Pancreas (tissue), 10 donors: ENCODE measurements at regions not wholly inside any gene's neighbourhood (a gene's known extent, or its start where the extent isn't known, plus 50 kb on each side); places are given as distances from the start of the nearest gene placed in this dataset.

Source experiments
- ATAC-seq, 4 donors: fragments of 200-7000 bp; cut with Tn5 transposase; one replicate each; pipeline versions ENCODE4 v1.8.0 to v1.9.1; 2020; ENCODE audit warnings: mild to moderate bottlenecking in 4 of 4, moderate library complexity in 4 of 4
- DNase-seq, 6 donors: peaks; one replicate each; pipeline ENCODE4 v3.0.0-alpha.2; 2020
- FAIRE-seq: peaks from 2 replicates; lab custom pipeline; 2012; peaks lifted over from hg19 to GRCh38; lab: Jason Lieb, UNC
- H3K27ac ChIP-seq, 4 donors: fragments of 200-600 bp; sonication (generic); 1 replicate in 3 of 4; 2 replicates in 1 of 4; pipeline versions ENCODE4 v1.5.0 to v1.8.0; 2020
- H3K27me3 ChIP-seq, 4 donors: fragments of 200-600 bp; one replicate each; pipeline ENCODE4 v1.8.0; 2021
- H3K36me3 ChIP-seq, 3 donors: fragments of 200-600 bp; sonication (generic) in 1 of 3; one replicate each; pipeline versions ENCODE4 v1.5.0 to v1.8.0; 2020 to 2021
- H3K4me1 ChIP-seq, 3 donors: fragments of 200-600 bp; one replicate each; pipeline ENCODE4 v1.8.0; 2021
- H3K4me3 ChIP-seq, 4 donors: fragments of 200-600 bp; sonication (generic) in 2 of 4; one replicate each; pipeline versions ENCODE4 v1.5.0 to v1.8.0; 2020 to 2021
- H3K9me3 ChIP-seq, 4 donors: fragments of 200-600 bp; one replicate each; pipeline ENCODE4 v1.8.0; 2021
- WGBS, 2 donors: extraction: QIAGEN DNeasy Blood & Tissue Kit; methylation state at CpG; one replicate each; pipeline ENCODE4 v1.1.7; 2013; 5-methylcytosine and 5-hydroxymethylcytosine counted together
- intact Hi-C, 3 donors: fragments of 100-400 bp; cut with DNase I; formaldehyde crosslinking; loops; one replicate each; pipeline versions ENCODE4 v1.11.1 to v1.14.2; 2022
- TF ChIP-seq, protein P1 (sequence below), 4 donors: fragments of 200-600 bp; sonication (generic) in 3 of 4; IDR thresholded peaks; one replicate each; pipeline versions ENCODE4 v1.5.0 to v1.8.0; 2021; ENCODE audit warnings: antibody characterized with exemption in 4 of 4
- donor health status: healthy with polysubstance abuse.
- donor health status: DM: no; HTN: no; CAD: no; lungs with moderate emphysema.
- donor health status: DM: no; HTN: no; CAD: no.
- donor health status: control.
- donor health status: control.
- donor health status: Bipolar disorder and iron deficiency.
- donor health status: DM: yes; HTN: yes; CAD: no.
- donor health status: DM: no; HTN: no; CAD: no.
- donor health status: DM: no; HTN: no; CAD: no.
- donor health status: DM: yes; HTN: yes; CAD: no.

DNA sequence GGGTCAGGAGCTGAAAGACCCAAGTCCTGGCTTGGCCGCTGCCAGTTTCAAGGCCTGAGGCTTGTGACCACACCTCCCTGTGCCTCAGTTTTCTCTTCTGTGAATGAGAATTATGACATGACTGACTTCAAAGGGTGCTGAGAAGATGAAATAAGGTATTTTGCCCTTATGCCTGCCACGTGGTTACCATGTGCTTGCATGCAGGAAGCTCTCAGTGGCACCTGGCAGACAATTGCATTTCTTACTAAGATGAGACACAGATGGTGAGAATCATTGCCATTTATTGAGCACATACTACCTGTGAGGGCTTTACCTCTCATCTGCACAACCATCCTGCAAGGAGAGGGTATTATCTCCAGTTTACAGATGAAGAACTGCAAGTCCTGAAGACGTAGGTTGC lies 69.8 kb downstream of the MRM1 start:
- FAIRE-seq (no peak), DNase-seq (no peak), ATAC-seq (no peak)
- H3K27ac ChIP-seq: no peak overlapping the region
- TF ChIP-seq, protein P1, sequence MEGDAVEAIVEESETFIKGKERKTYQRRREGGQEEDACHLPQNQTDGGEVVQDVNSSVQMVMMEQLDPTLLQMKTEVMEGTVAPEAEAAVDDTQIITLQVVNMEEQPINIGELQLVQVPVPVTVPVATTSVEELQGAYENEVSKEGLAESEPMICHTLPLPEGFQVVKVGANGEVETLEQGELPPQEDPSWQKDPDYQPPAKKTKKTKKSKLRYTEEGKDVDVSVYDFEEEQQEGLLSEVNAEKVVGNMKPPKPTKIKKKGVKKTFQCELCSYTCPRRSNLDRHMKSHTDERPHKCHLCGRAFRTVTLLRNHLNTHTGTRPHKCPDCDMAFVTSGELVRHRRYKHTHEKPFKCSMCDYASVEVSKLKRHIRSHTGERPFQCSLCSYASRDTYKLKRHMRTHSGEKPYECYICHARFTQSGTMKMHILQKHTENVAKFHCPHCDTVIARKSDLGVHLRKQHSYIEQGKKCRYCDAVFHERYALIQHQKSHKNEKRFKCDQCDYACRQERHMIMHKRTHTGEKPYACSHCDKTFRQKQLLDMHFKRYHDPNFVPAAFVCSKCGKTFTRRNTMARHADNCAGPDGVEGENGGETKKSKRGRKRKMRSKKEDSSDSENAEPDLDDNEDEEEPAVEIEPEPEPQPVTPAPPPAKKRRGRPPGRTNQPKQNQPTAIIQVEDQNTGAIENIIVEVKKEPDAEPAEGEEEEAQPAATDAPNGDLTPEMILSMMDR (IDR thresholded peaks at IDR 0.05): no peak
- H3K4me3 ChIP-seq: no peak overlapping the region
- H3K9me3 ChIP-seq: no peaks in the 10 kb centered on the region
- no peaks in the 10 kb centered on the region for H3K4me1 ChIP-seq
- intact Hi-C loops: no loop called here
- H3K27me3 ChIP-seq: no peaks in the 10 kb centered on the region
- WGBS, 2 donors: 64 to 81% methylated on average over 3 of the region's 3 CpGs
- no peaks in the 10 kb centered on the region for H3K36me3 ChIP-seq

DNA sequence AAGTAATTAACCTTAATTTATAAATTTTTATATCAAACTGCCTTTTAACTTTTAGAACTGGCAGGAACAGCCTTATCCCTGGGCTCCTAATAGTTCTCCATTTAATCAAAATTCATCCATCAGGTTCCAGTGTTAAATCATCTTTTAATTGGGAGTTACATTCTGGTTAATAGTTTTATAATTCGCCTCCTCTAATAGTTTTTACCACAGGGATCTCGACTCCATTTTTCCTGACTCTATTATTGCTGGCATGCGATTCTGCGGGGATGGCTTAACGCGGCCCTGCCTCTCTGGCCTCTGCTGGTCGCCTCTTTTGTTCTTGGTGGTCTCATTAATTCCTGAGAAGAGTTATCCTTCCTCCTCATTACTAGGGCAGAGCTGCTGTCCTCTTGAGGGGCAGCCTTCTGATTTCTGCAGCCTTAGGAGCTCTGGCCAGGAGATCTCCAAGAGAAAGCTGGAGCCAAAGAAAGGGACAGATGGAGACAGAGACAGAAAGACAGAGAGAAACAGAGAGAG lies 71.1 kb downstream of the MRM1 start:
- 73% methylated on average over 7 of the region's 7 CpGs for WGBS, 2 donors
- ATAC-seq (no peak), FAIRE-seq (no peak), DNase-seq (no peak)
- H3K9me3 ChIP-seq: no peaks in the 10 kb centered on the region
- intact Hi-C loops: no loop called here
- TF ChIP-seq, protein P1 (IDR thresholded peaks at IDR 0.05): no peak
- no peak overlapping the region for H3K27ac ChIP-seq
- no peaks in the 10 kb centered on the region for H3K36me3 ChIP-seq
- H3K4me3 ChIP-seq: no peak overlapping the region
- no peaks in the 10 kb centered on the region for H3K4me1 ChIP-seq
- H3K27me3 ChIP-seq: no peaks in the 10 kb centered on the region

DNA sequence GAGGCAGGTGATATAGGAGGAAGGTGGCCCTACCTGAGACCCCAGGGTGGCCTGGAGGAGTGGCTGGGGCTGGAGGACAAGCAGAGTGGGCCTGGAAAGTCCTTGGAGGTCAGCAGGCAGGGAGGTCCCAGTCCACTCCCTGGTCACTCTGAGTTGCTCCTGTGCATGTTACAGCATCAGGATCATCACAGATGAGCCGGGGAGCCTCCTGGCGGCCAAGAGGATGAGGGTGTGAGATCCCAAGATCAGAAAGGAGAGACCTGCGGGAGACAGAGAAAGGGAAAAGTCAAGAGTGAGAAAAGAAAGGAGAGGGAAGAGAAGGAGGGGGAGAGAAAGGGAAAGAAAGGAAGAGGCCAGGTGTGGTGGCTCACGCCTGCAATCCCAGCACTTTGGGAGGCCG lies 71.7 kb downstream of the MRM1 start:
- WGBS, 2 donors: 82 to 87% methylated on average over 5 of the region's 5 CpGs
- H3K27ac ChIP-seq: no peak overlapping the region
- H3K4me3 ChIP-seq: no peak overlapping the region
- FAIRE-seq (no peak), DNase-seq (no peak), ATAC-seq (no peak)
- intact Hi-C loops: no loop called here
- H3K9me3 ChIP-seq: no peaks in the 10 kb centered on the region
- TF ChIP-seq, protein P1 (IDR thresholded peaks at IDR 0.05): no peak
- no peaks in the 10 kb centered on the region for H3K36me3 ChIP-seq
- H3K4me1 ChIP-seq: no peaks in the 10 kb centered on the region
- no peaks in the 10 kb centered on the region for H3K27me3 ChIP-seq

DNA sequence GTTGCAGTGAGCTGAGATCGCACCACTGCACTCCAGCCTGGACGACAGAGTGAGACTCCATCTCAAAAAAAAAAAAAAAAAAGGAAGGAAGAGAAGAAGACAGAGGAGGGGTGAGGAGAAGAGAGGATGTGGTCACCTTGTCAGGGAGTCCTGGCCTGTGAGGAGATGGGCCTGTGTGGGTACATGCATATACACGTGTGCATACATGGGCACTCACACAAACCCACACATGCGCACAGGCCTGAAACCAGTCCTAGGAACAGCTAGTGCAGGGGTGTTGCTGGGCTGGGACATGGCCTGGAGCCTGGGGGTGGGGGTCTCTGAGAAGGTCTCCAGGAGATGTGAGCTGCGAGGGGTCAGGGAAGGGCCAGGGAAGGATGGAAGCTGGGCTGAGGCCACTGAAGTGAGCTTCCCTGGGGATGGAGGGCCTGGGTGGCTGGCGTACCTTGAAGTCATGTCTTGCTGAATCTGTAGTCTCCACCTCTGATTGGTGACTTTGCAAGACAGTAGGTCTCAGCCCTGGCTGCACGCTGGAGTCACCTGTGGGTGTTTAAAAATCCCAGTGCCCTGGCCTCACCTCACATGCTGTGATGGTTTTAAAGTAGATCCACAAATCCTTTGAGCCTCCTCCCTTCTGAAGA lies 72.4 kb downstream of the MRM1 start:
- no peak for ATAC-seq
- WGBS, 2 donors: 83 to 89% methylated on average over 7 of the region's 7 CpGs
- intact Hi-C loops: no loop called here

DNA sequence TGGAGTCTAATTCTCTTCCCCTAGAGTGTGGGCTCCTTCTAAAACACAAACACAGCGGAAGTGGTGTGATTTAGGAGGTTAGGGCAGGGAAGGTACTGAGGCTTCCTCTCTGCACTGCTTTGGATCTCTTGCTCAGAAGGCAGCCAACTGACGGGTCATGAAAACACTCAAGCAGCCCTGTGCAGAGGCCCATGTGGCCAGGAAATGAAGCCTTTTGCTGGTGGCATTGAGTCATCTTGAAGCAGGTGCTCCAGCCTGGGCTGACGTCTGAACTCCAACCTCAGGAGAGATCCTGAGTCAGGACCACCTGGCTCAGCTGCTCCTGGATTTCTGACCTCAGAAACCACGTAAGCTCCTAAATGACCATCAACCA lies 72.9 kb downstream of the MRM1 start:
- H3K36me3 ChIP-seq: no peaks in the 10 kb centered on the region
- no peaks in the 10 kb centered on the region for H3K4me1 ChIP-seq
- WGBS, 2 donors: 61 to 83% methylated on average over 4 of the region's 4 CpGs
- H3K9me3 ChIP-seq: no peaks in the 10 kb centered on the region
- DNase-seq: no peak
- TF ChIP-seq, protein P1 (IDR thresholded peaks at IDR 0.05): no peak
- no peak overlapping the region for H3K27ac ChIP-seq
- intact Hi-C loops: no loop called here
- H3K4me3 ChIP-seq: no peak overlapping the region
- no peaks in the 10 kb centered on the region for H3K27me3 ChIP-seq
- no peak for FAIRE-seq
- no peak for ATAC-seq

More for the DNA sequence above, 72.4 kb downstream of the MRM1 start:
- no peak overlapping the region for H3K27ac ChIP-seq
- no peaks in the 10 kb centered on the region for H3K27me3 ChIP-seq
- no peaks in the 10 kb centered on the region for H3K9me3 ChIP-seq
- FAIRE-seq (no peak), DNase-seq (no peak)
- TF ChIP-seq, protein P1 (IDR thresholded peaks at IDR 0.05): no peak
- no peaks in the 10 kb centered on the region for H3K36me3 ChIP-seq
- no peaks in the 10 kb centered on the region for H3K4me1 ChIP-seq
- H3K4me3 ChIP-seq: no peak overlapping the region
